ENCODE measurements at regions not wholly inside any gene's neighbourhood (a gene's known extent, or its start where the extent isn't known, plus 50 kb on each side); places are given as distances from the start of the nearest gene placed in this dataset.

- TF ChIP-seq, protein P1, sequence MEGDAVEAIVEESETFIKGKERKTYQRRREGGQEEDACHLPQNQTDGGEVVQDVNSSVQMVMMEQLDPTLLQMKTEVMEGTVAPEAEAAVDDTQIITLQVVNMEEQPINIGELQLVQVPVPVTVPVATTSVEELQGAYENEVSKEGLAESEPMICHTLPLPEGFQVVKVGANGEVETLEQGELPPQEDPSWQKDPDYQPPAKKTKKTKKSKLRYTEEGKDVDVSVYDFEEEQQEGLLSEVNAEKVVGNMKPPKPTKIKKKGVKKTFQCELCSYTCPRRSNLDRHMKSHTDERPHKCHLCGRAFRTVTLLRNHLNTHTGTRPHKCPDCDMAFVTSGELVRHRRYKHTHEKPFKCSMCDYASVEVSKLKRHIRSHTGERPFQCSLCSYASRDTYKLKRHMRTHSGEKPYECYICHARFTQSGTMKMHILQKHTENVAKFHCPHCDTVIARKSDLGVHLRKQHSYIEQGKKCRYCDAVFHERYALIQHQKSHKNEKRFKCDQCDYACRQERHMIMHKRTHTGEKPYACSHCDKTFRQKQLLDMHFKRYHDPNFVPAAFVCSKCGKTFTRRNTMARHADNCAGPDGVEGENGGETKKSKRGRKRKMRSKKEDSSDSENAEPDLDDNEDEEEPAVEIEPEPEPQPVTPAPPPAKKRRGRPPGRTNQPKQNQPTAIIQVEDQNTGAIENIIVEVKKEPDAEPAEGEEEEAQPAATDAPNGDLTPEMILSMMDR (IDR thresholded peaks at IDR 0.05), result no peak
- FAIRE-seq, result no peak
- Histone ChIP-seq H3K27me3 (no peaks in the 10 kb centered on the region), H3K9me3 (no peaks in the 10 kb centered on the region), H3K4me1 (no peaks in the 10 kb centered on the region), H3K4me3 (no peak overlapping the region), H3K27ac (no peak overlapping the region), H3K36me3 (no peaks in the 10 kb centered on the region)
- WGBS, 2 donors, result 72 to 81% methylated on average over 6 of the region's 6 CpGs
- no peak for DNase-seq
- no peak for ATAC-seq
- intact Hi-C loops (cut with DNase I), result no loop called here
These were observed 191.9 kb upstream of the TSC22D2 start for GRCh38 chr3:150216041-150216811.

DNA sequence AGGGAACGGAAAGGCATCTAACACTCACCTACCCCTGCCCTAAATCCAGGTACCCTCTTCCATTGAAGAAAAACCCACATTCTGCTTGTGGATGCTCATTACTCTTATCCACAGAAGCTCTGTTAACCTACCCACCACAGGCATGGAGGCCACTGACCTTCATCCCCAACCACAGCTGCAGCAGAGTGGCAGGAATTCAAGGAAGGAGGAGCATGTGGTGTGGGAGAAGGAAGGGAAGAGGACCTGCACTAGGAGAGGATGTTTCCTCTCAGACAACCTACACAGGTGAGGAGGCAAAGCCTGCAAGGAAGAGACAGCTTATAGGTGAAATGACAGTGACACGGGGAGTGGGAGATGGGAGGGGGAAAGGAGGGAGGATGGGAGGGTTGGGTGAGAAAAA is 192.5 kb upstream of the TSC22D2 start:
- WGBS, 2 donors, result 76 to 90% methylated on average over 2 of the region's 2 CpGs
- Histone ChIP-seq H3K27ac (no peak overlapping the region), H3K9me3 (no peaks in the 10 kb centered on the region), H3K36me3 (no peaks in the 10 kb centered on the region), H3K27me3 (no peaks in the 10 kb centered on the region), H3K4me1 (no peaks in the 10 kb centered on the region), H3K4me3 (no peak overlapping the region)
- TF ChIP-seq, protein P1 (IDR thresholded peaks at IDR 0.05), result no peak
- intact Hi-C loops (cut with DNase I), result no loop called here
- ATAC-seq (no peak), DNase-seq (no peak), FAIRE-seq (no peak)

DNA sequence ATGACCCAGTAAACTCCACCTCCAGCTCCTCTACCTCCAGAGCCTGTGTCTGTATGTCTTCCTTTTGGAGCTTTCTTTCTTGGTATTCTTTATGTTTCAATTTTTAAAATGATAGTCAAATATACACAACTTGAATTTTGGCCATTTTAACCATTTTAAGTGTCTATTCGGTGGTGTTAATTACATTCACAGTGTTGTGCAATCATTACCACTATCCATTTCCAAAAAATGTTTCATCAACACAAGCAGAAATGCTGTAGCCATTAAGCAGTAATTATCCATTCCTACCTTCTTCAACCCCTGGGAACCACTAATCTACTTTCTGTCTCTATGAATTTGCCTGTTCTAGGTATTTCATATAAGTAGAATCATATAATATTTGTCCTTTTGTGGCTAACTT is 194.5 kb upstream of the TSC22D2 start:
- FAIRE-seq, result no peak
- H3K9me3 ChIP-seq, result no peaks in the 10 kb centered on the region

GRCh38 chr3:150210461-150211110 is 197.5 kb upstream of the TSC22D2 start:
- Histone ChIP-seq H3K27me3 (no peaks in the 10 kb centered on the region), H3K4me1 (no peaks in the 10 kb centered on the region), H3K36me3 (no peaks in the 10 kb centered on the region), H3K9me3 (no peaks in the 10 kb centered on the region), H3K4me3 (no peak overlapping the region), H3K27ac (no peak overlapping the region)
- WGBS, 2 donors, result 67 to 79% methylated on average over 4 of the region's 4 CpGs
- TF ChIP-seq, protein P1 (IDR thresholded peaks at IDR 0.05), result no peak
- DNase-seq, result no peak
- intact Hi-C loops (cut with DNase I), result no loop called here
- FAIRE-seq, result no peak
- ATAC-seq, result no peak

More for the DNA sequence above, 194.5 kb upstream of the TSC22D2 start:
- Histone ChIP-seq H3K27ac (no peak overlapping the region), H3K4me3 (no peak overlapping the region), H3K36me3 (no peaks in the 10 kb centered on the region), H3K4me1 (no peaks in the 10 kb centered on the region), H3K27me3 (no peaks in the 10 kb centered on the region)
- TF ChIP-seq, protein P1 (IDR thresholded peaks at IDR 0.05), result no peak
- intact Hi-C loops (cut with DNase I), result no loop called here
- DNase-seq, result no peak
- 72 to 85% methylated on average over 1 of the region's 1 CpG for WGBS, 2 donors
- ATAC-seq, result no peak

- DNase-seq (no peak), ATAC-seq (no peak), FAIRE-seq (no peak)
- H3K36me3 ChIP-seq, result no peaks in the 10 kb centered on the region
- H3K27me3 ChIP-seq, result no peaks in the 10 kb centered on the region
- H3K9me3 ChIP-seq, result no peaks in the 10 kb centered on the region
- H3K4me1 ChIP-seq, result no peaks in the 10 kb centered on the region
- H3K4me3 ChIP-seq, result no peak overlapping the region
- 81 to 83% methylated on average over 5 of the region's 5 CpGs for WGBS, 2 donors
- intact Hi-C loops (cut with DNase I), result no loop called here
- H3K27ac ChIP-seq, result no peak overlapping the region
- TF ChIP-seq, protein P1 (IDR thresholded peaks at IDR 0.05), result no peak
These were observed 204.8 kb upstream of the TSC22D2 start for GRCh38 chr3:150203273-150203672.
